ENCODE measurements at regions not wholly inside any gene's neighbourhood (a gene's known extent, or its start where the extent isn't known, plus 50 kb on each side); places are given as distances from the start of the nearest gene placed in this dataset.

DNA sequence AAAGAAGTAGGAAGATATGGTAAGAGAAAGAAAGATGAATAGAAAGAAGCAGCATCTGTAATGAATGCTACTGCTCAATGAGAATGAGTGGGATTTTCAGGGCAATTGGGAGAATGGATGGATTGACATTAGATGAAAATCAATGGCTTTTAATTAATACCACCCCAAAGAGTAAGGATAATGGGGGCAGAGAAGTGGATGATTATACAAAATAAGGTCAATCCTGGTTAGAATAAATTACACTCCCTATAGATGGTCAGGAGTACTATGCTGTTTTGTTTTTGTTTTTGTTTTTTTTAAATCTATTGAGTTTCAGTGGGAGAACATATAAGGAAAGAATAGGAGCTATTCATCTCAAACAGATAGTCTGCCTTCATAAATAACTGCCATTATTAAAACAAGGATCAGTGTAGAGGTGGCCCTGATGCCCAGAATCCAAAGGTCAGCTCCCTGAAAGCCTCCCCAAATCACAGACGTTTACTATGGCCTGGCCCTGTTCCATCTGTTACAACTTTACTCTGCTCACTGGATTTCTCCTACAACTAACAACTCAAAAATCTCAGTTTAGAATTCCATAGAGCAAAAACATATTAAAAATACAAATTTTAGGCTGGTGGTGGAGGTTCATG, 535.4 kb upstream of the NRSN1 start:
- H3K27ac ChIP-seq = no peak overlapping the region

DNA sequence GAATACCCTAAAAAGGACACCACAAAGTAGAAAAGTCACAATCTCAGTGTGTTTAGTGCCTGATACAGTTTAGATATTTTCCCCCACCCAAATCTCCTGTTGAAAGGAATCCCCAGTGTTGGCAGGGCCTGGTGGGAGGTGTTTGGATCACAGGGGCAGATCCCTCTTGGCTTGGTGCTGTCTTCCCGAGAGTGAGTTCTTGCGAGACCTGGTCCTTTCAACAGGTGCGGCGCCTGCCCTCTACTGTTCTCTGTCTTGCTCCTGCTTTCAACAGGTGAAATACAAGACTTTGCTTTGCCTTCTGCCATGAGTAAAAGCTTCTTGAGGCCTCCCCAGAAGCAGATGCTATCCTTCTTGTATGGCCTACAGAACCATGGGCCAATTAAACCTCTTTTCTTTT, 534.3 kb upstream of the NRSN1 start:
- Histone ChIP-seq H3K27ac (no peak overlapping the region), H3K4me2 (no peak overlapping the region), H3K27me3 (no peaks in the 10 kb centered on the region), H3K79me2 (no peaks in the 10 kb centered on the region), H3K4me1 (ENCODE audit: insufficient read depth) (no peaks in the 10 kb centered on the region), H4K20me1 (ENCODE audit: insufficient read depth, poor library complexity, severe bottlenecking) (no peaks in the 10 kb centered on the region), H3K9me3 (ENCODE audit: low read depth) (no peaks in the 10 kb centered on the region), H3K4me3 (no peak overlapping the region), H2AFZ (no peak overlapping the region), H3K36me3 (replicated peaks; ENCODE audit: insufficient read depth, low read depth) (no peaks in the 10 kb centered on the region), H3K9me2 (replicated peaks; ENCODE audit: insufficient read depth) (no peaks in the 10 kb centered on the region)
- no peak for DNase-seq (ENCODE audit: low spot score)
- 81% methylated on average over 4 of the region's 4 CpGs for WGBS (ENCODE audit: low lambda C conversion rate, missing lambda C conversion rate)
- TF ChIP-seq, protein P1, sequence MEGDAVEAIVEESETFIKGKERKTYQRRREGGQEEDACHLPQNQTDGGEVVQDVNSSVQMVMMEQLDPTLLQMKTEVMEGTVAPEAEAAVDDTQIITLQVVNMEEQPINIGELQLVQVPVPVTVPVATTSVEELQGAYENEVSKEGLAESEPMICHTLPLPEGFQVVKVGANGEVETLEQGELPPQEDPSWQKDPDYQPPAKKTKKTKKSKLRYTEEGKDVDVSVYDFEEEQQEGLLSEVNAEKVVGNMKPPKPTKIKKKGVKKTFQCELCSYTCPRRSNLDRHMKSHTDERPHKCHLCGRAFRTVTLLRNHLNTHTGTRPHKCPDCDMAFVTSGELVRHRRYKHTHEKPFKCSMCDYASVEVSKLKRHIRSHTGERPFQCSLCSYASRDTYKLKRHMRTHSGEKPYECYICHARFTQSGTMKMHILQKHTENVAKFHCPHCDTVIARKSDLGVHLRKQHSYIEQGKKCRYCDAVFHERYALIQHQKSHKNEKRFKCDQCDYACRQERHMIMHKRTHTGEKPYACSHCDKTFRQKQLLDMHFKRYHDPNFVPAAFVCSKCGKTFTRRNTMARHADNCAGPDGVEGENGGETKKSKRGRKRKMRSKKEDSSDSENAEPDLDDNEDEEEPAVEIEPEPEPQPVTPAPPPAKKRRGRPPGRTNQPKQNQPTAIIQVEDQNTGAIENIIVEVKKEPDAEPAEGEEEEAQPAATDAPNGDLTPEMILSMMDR (IDR thresholded peaks at IDR 0.05; ENCODE audit: poor library complexity) = no peak
- no peak for TF ChIP-seq EZH2 (IDR thresholded peaks at IDR 0.05; ENCODE audit: borderline replicate concordance)
- TF ChIP-seq EZH2phosphoT487 (IDR thresholded peaks at IDR 0.05; ENCODE audit: low read depth, severe bottlenecking, unreplicated experiment) = no peak

More for the DNA sequence above, 535.4 kb upstream of the NRSN1 start:
- no peak for TF ChIP-seq EZH2phosphoT487 (IDR thresholded peaks at IDR 0.05; ENCODE audit: low read depth, severe bottlenecking, unreplicated experiment)
- TF ChIP-seq EZH2 (IDR thresholded peaks at IDR 0.05; ENCODE audit: borderline replicate concordance) = no peak
- TF ChIP-seq, protein P1 (IDR thresholded peaks at IDR 0.05; ENCODE audit: poor library complexity) = no peak
- Histone ChIP-seq H2AFZ (no peak overlapping the region), H3K27me3 (no peaks in the 10 kb centered on the region), H3K4me3 (no peak overlapping the region), H3K9me2 (replicated peaks; ENCODE audit: insufficient read depth) (no peaks in the 10 kb centered on the region), H4K20me1 (ENCODE audit: insufficient read depth, poor library complexity, severe bottlenecking) (no peaks in the 10 kb centered on the region), H3K9me3 (ENCODE audit: low read depth) (no peaks in the 10 kb centered on the region), H3K36me3 (replicated peaks; ENCODE audit: insufficient read depth, low read depth) (no peaks in the 10 kb centered on the region), H3K4me2 (no peak overlapping the region), H3K4me1 (ENCODE audit: insufficient read depth) (no peaks in the 10 kb centered on the region), H3K79me2 (no peaks in the 10 kb centered on the region)
- WGBS (ENCODE audit: low lambda C conversion rate, missing lambda C conversion rate) = 31% methylated on average over 1 of the region's 1 CpG
- DNase-seq (ENCODE audit: low spot score) = no peak

DNA sequence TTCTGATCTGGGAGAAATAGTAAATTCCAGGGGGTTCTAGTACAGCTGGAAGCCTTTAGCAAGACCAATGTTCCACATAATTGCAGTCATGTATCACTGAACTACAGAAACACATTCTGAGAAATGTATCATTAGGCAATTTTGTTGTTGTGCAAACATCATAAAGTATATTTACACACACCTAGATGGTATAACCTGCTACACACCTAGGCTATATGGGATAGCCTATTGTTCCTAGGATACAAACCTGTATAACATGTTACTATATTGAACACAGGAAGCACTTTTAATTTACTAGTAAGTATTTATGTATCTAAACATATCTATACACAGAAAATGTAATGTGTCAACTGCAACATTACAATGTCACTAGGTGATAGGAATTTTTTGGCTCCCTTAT, 525.9 kb upstream of the NRSN1 start:
- H3K79me2 ChIP-seq = no peaks in the 10 kb centered on the region
- no peak overlapping the region for H3K4me2 ChIP-seq
- TF ChIP-seq EZH2 (IDR thresholded peaks at IDR 0.05; ENCODE audit: borderline replicate concordance) (no peak), EZH2phosphoT487 (IDR thresholded peaks at IDR 0.05; ENCODE audit: low read depth, severe bottlenecking, unreplicated experiment) (no peak)
- TF ChIP-seq, protein P1 (IDR thresholded peaks at IDR 0.05; ENCODE audit: poor library complexity) = no peak
- no peaks in the 10 kb centered on the region for H3K36me3 ChIP-seq (replicated peaks; ENCODE audit: insufficient read depth, low read depth)
- no peaks in the 10 kb centered on the region for H4K20me1 ChIP-seq (ENCODE audit: insufficient read depth, poor library complexity, severe bottlenecking)
- no peaks in the 10 kb centered on the region for H3K9me3 ChIP-seq (ENCODE audit: low read depth)
- no peak overlapping the region for H3K4me3 ChIP-seq
- H3K27ac ChIP-seq = no peak overlapping the region
- no peak overlapping the region for H2AFZ ChIP-seq
- H3K27me3 ChIP-seq = no peaks in the 10 kb centered on the region
- H3K4me1 ChIP-seq (ENCODE audit: insufficient read depth) = no peaks in the 10 kb centered on the region
- no peaks in the 10 kb centered on the region for H3K9me2 ChIP-seq (replicated peaks; ENCODE audit: insufficient read depth)
- DNase-seq (ENCODE audit: low spot score) = no peak
